GM12864 (cell line): ENCODE measurements at regions not wholly inside any gene's neighbourhood (a gene's known extent, or its start where the extent isn't known, plus 50 kb on each side); places are given as distances from the start of the nearest gene placed in this dataset.

Experiments
- DNase-seq: peaks from one replicate; pipeline ENCODE4 v3.0.0-alpha.2; 2011; ENCODE audit warnings: low read depth
- H3K4me3 ChIP-seq: 2 replicates; pipeline ENCODE4 v1.5.1; 2011; ENCODE audit warnings: mild to moderate bottlenecking, low read depth, low read length, control low read depth
- TF ChIP-seq, protein P1 (sequence below): IDR thresholded peaks from 2 replicates; pipeline ENCODE4 v1.5.1; 2011; ENCODE audit warnings: low read depth, mild to moderate bottlenecking, moderate library complexity, low read length, control low read depth, inconsistent platforms; ENCODE audit errors: missing control alignments

DNA sequence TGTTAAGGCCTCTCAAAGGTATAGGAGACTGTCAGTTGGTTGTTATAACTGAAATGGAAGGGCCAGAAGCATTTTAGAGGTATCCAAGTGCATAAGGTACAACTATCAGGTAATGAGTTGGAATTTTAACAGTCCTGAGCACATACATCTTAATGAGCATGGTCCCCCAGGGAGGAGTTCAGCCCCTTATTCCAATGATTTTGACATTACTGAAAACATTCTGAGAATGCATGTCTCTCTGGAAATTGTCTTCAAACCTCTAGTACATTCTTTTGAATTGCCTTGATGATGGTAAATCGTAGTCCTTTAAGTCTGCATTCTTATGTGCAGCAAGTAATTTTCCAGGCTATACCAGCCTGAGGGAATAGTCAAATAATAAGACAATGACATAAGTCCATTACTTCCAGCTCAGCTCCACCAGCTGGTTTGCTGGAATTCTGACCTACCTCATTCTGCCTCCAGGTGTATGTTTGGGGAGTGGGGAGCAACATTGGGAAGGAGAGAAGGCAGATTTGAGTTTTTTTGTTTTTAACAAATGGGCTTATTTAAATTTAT, 239.2 kb downstream of the MSRB3 start:
- DNase-seq: no peak
- TF ChIP-seq, protein P1, sequence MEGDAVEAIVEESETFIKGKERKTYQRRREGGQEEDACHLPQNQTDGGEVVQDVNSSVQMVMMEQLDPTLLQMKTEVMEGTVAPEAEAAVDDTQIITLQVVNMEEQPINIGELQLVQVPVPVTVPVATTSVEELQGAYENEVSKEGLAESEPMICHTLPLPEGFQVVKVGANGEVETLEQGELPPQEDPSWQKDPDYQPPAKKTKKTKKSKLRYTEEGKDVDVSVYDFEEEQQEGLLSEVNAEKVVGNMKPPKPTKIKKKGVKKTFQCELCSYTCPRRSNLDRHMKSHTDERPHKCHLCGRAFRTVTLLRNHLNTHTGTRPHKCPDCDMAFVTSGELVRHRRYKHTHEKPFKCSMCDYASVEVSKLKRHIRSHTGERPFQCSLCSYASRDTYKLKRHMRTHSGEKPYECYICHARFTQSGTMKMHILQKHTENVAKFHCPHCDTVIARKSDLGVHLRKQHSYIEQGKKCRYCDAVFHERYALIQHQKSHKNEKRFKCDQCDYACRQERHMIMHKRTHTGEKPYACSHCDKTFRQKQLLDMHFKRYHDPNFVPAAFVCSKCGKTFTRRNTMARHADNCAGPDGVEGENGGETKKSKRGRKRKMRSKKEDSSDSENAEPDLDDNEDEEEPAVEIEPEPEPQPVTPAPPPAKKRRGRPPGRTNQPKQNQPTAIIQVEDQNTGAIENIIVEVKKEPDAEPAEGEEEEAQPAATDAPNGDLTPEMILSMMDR: no peak
- no peak overlapping the region for H3K4me3 ChIP-seq

DNA sequence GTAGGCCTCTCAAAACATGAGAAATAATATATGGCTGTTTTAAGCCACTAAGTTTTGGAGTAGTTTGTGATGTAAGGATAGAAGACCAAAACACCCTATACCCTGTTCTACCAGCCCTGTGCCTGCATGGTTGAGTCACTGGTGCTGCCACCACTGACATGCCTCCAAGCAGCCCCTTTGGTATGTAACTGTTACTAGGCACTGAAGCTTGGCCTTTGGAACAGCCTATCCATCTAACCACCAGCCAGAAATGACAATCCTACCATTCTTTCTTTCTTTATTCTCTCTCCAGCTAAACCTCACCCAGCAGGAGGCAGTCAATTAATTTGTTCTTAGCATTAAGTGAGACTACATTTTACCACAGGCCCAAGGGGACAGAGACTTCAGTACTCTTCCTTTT, 240.3 kb downstream of the MSRB3 start:
- no peak for DNase-seq
- TF ChIP-seq, protein P1: no peak
- H3K4me3 ChIP-seq: no peak overlapping the region

DNA sequence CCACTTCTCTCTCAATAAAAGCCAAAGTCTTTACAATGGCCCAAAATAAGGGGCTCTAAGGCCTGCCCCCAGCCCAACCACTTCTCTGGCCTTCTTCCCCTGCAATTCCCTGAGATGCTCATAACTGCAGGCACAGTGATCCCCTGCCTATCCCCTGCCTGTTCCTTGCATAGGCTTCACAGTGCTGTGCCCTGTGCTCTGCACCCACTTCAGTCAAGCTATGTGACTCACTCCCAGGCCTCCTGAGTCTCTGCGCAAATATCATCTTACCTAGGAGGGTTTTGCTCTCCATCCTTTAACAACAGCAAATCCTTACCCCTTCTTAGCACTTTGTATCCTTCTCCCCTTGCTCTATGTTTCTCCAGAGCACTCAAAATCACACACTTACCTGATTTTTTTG, 242.2 kb downstream of the MSRB3 start:
- DNase-seq: no peak
- TF ChIP-seq, protein P1: no peak
- H3K4me3 ChIP-seq: no peak overlapping the region

DNA sequence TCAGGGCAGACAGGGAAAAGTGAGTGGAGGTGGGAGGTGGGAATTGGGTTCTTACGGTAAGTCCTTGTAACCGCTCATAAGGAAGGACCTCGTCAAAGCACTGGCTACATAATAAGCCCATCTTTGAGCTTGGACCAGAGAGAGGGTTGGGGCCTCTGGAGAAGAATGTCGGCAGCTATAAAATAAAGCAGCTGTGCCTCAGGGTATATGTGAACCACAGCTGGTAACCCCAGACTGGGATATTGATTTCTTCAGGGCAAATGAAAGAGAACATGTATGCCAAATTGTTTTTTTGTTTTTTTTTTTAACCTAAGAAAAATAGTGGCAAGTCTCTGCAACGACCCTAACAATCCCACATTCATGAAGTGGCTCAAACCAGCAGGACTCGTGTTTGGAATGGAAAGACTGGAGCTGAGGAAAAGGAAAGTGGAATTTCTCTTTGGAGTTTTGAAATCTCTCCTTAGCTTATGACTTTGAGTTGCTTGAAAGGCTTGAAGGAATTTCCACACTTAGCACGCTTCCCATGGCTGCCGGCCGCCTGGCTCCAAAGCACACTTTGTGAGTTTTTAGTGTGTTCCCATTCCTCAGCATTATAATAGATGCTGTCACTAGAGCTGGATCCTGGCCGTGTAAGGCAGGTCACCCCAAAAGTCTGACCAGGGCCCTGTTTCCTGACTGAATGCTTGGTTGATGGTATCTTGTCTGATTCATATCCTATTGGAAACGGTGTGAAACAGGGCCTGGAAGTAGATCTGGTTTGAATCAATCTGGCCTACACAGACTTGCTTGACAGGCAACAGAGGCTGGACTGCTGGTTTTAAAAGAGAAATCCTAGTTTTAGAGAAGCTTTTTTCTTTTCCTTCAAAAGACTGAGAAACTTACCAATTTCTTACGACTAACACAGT, 244.7 kb downstream of the MSRB3 start:
- TF ChIP-seq, protein P1: no peak
- no peak overlapping the region for H3K4me3 ChIP-seq
- no peak for DNase-seq

DNA sequence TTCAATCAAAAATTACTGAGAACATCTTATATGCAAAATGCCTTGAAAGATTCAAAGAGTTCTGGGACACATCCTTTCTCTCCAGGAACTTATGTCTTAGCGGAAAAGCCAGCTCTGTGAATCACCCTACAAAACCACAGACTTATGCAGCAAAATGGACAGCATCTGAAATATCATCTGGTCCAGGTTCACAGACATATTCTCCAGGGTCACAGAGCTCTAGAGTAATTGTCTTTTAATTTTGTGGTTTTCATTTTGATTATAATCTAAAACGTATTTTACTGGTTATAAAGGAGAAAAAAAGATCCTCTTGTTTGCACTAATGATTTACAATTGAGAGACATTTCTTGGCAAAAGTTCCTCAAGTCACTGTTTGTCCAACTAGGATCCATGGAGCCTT, 246.2 kb downstream of the MSRB3 start:
- H3K4me3 ChIP-seq: no peak overlapping the region
- TF ChIP-seq, protein P1: no peak
- DNase-seq: no peak

DNA sequence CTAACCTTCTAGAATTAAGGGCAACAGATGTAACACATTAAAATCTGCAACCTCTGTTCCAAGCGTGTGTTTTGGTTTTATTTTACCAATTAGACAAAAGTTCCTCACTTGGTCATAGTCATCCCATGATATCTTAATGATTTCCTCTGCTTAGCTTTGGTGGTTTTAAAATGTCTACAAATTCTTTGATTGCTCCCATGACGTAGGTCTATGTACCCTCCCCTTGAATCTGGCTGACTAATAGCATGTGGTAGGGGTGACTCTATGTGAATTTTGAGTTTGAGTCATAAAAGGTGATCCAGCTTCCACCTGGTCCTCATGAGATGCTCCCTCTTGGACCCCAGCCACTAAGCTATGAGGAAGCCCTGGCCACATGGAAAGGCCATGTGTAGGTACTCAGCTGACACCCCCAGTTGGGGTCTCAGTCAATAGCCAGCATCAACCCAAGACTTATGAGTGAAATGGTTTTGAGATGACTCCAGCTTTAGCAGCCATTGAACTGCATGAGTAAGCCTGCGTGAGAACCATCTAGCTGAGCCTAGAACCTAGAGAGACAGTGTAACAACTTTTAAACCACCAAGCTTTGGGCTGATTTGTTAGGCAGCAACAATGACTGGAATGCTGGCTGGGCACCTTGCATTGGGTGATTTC, 247.1 kb downstream of the MSRB3 start:
- DNase-seq: no peak
- TF ChIP-seq, protein P1: no peak
- no peak overlapping the region for H3K4me3 ChIP-seq
